GM12865 (cell line): ENCODE measurements at regions not wholly inside any gene's neighbourhood (a gene's known extent, or its start where the extent isn't known, plus 50 kb on each side); places are given as distances from the start of the nearest gene placed in this dataset.

ENCODE experiments used
- DNase-seq: peaks from one replicate; pipeline ENCODE4 v3.0.0; 2010; ENCODE audit warnings: low read depth
- H3K4me3 ChIP-seq: 2 replicates; pipeline ENCODE4 v1.5.1; 2011; ENCODE audit warnings: mild to moderate bottlenecking, low read depth, low read length, control low read depth
- TF ChIP-seq, protein P1 (sequence below): IDR thresholded peaks from 2 replicates; pipeline ENCODE4 v1.5.1; 2011; ENCODE audit warnings: low read length, control low read depth, low read depth, inconsistent platforms; ENCODE audit not compliant: insufficient read depth; ENCODE audit errors: missing control alignments

DNA sequence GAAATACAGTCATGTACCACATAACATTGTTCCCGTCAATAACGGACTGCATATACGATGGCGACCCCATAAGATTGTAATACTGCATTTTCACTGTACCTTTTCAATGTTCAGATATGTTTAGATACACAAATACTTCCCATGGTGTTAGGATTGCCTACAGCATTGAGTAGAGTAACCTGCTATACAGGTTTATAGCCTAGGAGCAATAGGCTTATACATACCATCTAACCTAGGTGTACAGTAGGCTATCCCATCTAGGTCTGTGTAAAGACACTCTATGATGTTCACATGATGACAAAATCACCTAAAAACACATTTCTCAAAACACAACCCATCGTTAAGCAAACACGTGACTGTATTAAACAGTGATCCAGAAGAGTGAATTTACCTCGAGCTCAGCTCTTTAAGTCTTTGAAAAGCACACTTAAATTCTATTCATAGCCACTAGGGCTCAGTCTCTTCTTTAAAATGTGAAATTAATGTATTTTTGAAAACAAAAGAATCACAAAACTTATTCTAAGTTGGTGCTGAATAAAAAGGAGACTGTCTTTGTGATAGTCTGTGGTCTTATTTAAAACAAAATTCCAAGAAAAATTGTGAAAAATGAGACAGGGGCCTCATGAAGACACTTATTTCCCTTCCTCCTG is 239.1 kb upstream of the ARID2 start:
- no peak overlapping the region for H3K4me3 ChIP-seq
- no peak for DNase-seq
- TF ChIP-seq, protein P1, sequence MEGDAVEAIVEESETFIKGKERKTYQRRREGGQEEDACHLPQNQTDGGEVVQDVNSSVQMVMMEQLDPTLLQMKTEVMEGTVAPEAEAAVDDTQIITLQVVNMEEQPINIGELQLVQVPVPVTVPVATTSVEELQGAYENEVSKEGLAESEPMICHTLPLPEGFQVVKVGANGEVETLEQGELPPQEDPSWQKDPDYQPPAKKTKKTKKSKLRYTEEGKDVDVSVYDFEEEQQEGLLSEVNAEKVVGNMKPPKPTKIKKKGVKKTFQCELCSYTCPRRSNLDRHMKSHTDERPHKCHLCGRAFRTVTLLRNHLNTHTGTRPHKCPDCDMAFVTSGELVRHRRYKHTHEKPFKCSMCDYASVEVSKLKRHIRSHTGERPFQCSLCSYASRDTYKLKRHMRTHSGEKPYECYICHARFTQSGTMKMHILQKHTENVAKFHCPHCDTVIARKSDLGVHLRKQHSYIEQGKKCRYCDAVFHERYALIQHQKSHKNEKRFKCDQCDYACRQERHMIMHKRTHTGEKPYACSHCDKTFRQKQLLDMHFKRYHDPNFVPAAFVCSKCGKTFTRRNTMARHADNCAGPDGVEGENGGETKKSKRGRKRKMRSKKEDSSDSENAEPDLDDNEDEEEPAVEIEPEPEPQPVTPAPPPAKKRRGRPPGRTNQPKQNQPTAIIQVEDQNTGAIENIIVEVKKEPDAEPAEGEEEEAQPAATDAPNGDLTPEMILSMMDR, result no peak

DNA sequence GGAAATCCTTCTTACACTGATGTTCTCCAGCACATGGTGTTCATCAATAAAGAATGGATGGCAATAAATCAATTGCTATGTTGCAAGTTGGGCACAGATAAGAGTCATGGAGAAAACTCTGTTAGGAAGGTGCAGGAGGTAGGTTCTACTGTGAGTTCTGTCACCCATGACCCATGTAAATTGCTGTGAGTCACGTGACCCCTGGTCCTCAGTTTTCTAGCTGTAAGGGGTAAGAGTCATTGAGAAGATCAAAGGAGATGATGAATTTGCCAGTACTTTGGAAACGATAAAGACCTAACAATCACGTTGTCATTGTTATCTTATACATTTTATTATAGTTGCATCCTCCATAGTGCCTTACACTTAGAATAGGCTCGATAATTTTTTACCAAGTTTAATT is 235.2 kb upstream of the ARID2 start:
- no peak for DNase-seq
- H3K4me3 ChIP-seq, result no peak overlapping the region
- TF ChIP-seq, protein P1, result no peak

DNA sequence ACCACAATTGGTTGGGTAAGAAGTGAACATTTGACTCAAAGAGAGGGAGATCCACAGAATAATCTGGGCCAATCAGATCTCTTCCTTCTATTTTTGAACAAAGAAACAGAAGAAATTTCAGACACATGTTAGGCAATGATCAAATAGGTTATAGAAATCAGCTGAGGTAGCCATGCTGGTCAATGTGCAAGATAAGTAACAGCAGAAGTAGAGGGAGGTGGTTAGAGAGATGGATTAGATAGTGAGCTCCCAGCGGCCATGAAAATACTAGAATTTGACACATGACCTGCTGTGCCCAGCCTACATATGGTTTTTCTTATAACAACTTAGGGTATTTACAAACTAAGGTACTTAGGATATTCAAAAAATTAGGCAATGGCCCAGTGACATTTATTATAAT is 230.9 kb upstream of the ARID2 start:
- DNase-seq, result no peak
- TF ChIP-seq, protein P1, result no peak

DNA sequence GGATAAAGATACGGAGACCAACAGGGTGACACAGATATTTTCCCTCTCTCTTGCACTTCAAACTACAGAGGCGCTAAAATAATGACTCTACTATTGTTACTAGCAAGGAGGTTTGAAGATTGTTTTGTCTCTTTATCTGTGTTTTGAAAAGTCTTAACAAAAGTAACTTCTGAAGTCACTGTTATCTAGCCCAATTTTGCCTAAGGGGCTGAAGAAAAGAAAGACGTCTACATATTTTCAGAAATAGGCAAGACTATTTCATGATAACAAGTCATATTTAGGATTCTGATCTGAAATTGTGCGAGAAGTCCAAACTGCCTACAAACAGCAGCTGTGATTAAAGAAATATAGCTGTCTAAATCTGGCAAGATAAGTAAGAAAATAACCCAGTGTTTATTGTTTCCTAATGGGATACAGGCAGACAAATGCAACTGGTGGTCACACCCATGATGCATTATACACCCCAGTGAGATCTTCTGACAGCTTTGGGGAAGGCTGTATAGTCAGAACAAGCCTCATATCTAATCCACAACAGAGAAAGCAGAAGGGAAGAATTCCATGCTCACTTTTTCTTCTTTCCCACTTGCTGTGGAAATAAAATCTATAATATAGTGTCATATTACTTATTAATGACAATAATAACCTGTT is 226.9 kb upstream of the ARID2 start:
- no peak for DNase-seq
- TF ChIP-seq, protein P1, result no peak
- H3K4me3 ChIP-seq, result no peak overlapping the region

More for the DNA sequence above, 230.9 kb upstream of the ARID2 start:
- no peak overlapping the region for H3K4me3 ChIP-seq

DNA sequence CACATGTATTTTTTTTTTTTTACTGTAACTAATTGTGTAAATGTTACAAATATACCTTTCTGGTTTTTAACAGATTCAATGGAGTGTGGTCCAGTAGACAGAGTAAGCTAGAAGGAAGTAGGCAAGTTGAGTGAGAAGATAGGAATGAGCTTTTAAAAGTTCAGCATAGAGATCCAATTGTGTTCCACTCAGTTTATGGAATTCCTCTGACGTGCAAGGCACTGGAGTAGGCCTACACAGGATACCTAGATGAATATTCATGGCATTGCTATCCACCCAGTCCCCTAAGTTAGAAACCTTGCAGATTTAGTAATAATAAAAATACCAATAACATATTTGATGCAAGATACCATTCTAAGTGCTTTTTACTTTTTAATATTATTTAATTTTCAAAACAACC is 225.6 kb upstream of the ARID2 start:
- H3K4me3 ChIP-seq, result no peak overlapping the region
- DNase-seq, result no peak
- TF ChIP-seq, protein P1, result no peak

DNA sequence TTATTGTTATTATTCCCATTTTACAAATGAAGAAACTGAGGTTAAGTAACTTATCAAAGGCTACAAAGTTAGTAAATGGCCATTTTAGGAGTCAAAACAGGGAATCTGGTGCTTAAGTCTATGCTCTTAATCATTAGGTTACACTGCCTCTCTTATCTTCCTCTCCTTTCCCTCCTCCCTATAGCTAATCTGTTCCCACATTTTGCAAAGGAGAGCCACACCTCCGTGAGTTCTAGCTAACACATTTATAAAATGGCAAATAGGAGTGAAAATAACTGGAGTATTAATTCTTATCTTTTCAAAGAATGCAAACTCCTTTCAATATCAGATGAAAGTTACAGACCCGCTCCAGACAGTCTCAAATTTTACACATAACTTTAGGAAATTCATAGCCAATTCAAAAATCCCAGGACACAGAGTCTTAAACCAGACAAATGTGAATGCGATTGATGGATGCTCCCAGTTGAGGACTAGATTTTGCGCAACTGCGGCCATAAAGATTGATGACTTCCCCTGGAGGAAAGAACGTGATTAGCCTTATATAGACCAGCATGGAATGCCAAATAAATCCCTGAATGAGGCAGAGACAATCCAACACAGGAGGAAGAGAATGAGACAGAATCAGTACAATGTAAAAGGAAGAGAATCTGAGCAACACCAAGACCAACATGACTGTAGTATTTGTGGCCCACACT is 225.0 kb upstream of the ARID2 start:
- H3K4me3 ChIP-seq, result no peak overlapping the region
- TF ChIP-seq, protein P1, result no peak
- DNase-seq, result no peak
